ENCODE measurements at regions not wholly inside any gene's neighbourhood (a gene's known extent, or its start where the extent isn't known, plus 50 kb on each side); places are given as distances from the start of the nearest gene placed in this dataset.

DNA sequence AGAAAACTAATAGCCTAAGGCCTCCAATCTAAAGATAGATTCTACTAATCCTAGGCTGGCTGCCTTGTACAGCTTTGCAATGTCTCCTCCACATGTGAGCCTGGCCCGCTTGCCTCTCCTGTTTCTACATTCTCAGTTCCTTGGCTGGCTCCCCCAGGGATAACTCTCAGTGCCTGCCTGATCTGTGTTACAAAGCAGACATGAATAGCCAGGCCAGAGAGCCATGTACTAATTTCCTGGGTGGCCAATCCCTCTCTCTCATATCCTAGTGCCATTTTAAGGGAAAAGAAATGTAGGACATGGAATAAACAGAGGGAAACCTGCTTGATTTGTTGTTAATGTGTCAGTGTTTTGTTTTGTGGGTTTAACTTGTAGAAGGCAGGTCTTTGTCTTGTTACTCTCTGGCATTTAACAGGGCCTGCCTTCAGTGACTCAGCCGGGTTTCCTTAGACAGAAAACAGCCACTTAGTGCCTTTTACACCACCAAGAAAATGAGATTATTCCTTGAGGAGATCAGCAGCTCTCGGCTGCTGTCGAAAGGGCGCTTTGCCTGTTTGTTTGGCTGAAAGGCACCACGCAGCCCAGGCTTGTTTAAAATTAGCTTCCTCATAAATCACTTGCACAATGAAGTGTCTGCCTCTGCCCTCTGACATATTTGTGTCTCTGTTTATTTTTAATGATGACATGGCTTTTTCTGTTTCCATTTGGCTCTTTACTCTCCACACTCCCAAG is 702.7 kb downstream of the MAFB start:
- H2AFZ ChIP-seq = peak overlapping the region; percentile 88
- H4K20me1 ChIP-seq (replicated peaks; ENCODE audit: insufficient read depth) = no peaks in the 10 kb centered on the region
- peak overlapping the region; percentile 85 for H3K27ac Mint-ChIP-seq
- H3K4me2 ChIP-seq = no peak overlapping the region
- no peak overlapping the region for H3K4me3 ChIP-seq
- no peaks in the 10 kb centered on the region; the same call in 1 of the 2 replicates for H3K36me3 ChIP-seq (ENCODE audit: insufficient read depth)
- no peaks in the 10 kb centered on the region for H3F3A ChIP-seq (replicated peaks; ENCODE audit: low read depth)
- TF ChIP-seq CREB1 (CRISPR knock-in tag; IDR thresholded peaks at IDR 0.05; ENCODE audit: low read depth) (no peak), STAT1 (IDR thresholded peaks at IDR 0.05; ENCODE audit: unreplicated experiment) (no peak), ZNF331 (CRISPR knock-in tag; IDR thresholded peaks at IDR 0.05; ENCODE audit: low read depth) (no peak), POLR2AphosphoS5 (IDR thresholded peaks at IDR 0.05; ENCODE audit: low read depth) (no peak), NANOG (IDR thresholded peaks at IDR 0.05; ENCODE audit: borderline replicate concordance) (no peak), EZH2phosphoT487 (IDR thresholded peaks at IDR 0.05; ENCODE audit: unreplicated experiment) (no peak), EZH2 (IDR thresholded peaks at IDR 0.05; ENCODE audit: low read depth, unreplicated experiment) (no peak)
- TF ChIP-seq, protein P1, sequence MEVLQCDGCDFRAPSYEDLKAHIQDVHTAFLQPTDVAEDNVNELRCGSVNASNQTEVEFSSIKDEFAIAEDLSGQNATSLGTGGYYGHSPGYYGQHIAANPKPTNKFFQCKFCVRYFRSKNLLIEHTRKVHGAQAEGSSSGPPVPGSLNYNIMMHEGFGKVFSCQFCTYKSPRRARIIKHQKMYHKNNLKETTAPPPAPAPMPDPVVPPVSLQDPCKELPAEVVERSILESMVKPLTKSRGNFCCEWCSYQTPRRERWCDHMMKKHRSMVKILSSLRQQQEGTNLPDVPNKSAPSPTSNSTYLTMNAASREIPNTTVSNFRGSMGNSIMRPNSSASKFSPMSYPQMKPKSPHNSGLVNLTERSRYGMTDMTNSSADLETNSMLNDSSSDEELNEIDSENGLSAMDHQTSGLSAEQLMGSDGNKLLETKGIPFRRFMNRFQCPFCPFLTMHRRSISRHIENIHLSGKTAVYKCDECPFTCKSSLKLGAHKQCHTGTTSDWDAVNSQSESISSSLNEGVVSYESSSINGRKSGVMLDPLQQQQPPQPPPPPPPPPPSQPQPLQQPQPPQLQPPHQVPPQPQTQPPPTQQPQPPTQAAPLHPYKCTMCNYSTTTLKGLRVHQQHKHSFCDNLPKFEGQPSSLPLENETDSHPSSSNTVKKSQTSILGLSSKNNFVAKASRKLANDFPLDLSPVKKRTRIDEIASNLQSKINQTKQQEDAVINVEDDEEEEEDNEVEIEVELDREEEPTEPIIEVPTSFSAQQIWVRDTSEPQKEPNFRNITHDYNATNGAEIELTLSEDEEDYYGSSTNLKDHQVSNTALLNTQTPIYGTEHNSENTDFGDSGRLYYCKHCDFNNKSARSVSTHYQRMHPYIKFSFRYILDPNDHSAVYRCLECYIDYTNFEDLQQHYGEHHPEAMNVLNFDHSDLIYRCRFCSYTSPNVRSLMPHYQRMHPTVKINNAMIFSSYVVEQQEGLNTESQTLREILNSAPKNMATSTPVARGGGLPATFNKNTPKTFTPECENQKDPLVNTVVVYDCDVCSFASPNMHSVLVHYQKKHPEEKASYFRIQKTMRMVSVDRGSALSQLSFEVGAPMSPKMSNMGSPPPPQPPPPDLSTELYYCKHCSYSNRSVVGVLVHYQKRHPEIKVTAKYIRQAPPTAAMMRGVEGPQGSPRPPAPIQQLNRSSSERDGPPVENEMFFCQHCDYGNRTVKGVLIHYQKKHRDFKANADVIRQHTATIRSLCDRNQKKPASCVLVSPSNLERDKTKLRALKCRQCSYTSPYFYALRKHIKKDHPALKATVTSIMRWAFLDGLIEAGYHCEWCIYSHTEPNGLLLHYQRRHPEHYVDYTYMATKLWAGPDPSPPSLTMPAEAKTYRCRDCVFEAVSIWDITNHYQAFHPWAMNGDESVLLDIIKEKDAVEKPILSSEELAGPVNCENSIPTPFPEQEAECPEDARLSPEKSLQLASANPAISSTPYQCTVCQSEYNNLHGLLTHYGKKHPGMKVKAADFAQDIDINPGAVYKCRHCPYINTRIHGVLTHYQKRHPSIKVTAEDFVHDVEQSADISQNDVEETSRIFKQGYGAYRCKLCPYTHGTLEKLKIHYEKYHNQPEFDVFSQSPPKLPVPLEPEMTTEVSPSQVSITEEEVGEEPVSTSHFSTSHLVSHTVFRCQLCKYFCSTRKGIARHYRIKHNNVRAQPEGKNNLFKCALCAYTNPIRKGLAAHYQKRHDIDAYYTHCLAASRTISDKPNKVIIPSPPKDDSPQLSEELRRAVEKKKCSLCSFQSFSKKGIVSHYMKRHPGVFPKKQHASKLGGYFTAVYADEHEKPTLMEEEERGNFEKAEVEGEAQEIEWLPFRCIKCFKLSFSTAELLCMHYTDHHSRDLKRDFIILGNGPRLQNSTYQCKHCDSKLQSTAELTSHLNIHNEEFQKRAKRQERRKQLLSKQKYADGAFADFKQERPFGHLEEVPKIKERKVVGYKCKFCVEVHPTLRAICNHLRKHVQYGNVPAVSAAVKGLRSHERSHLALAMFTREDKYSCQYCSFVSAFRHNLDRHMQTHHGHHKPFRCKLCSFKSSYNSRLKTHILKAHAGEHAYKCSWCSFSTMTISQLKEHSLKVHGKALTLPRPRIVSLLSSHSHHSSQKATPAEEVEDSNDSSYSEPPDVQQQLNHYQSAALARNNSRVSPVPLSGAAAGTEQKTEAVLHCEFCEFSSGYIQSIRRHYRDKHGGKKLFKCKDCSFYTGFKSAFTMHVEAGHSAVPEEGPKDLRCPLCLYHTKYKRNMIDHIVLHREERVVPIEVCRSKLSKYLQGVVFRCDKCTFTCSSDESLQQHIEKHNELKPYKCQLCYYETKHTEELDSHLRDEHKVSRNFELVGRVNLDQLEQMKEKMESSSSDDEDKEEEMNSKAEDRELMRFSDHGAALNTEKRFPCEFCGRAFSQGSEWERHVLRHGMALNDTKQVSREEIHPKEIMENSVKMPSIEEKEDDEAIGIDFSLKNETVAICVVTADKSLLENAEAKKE (CRISPR knock-in tag; IDR thresholded peaks at IDR 0.05) = no peak
- TF ChIP-seq, protein P2, sequence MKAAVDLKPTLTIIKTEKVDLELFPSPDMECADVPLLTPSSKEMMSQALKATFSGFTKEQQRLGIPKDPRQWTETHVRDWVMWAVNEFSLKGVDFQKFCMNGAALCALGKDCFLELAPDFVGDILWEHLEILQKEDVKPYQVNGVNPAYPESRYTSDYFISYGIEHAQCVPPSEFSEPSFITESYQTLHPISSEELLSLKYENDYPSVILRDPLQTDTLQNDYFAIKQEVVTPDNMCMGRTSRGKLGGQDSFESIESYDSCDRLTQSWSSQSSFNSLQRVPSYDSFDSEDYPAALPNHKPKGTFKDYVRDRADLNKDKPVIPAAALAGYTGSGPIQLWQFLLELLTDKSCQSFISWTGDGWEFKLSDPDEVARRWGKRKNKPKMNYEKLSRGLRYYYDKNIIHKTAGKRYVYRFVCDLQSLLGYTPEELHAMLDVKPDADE (IDR thresholded peaks at IDR 0.05) = no peak
- H3K27me3 Mint-ChIP-seq (ENCODE audit: insufficient read depth, low read depth, poor library complexity) = peaks cover 1% of the 10 kb centered on the region
- no peaks in the 10 kb centered on the region for H3K79me2 ChIP-seq (replicated peaks; ENCODE audit: insufficient read depth)
- peaks cover 16% of the 10 kb centered on the region for H3K4me1 Mint-ChIP-seq
- peaks cover 6% of the 10 kb centered on the region; the same call in 2 of the 3 replicates for H3K36me3 Mint-ChIP-seq (ENCODE audit: low read depth)
- H3K9me2 ChIP-seq (ENCODE audit: insufficient read depth) = no peaks in the 10 kb centered on the region
- H3K27ac ChIP-seq (ENCODE audit: low read depth) = peak overlapping the region; percentile 78; the same call in 1 of the 2 replicates
- H3K27me3 ChIP-seq (ENCODE audit: insufficient read depth) = no peaks in the 10 kb centered on the region
- H3K4me1 ChIP-seq (ENCODE audit: insufficient read depth) = peaks cover 10% of the 10 kb centered on the region; the same call in 1 of the 2 replicates
- no peak overlapping the region for H3K4me3 Mint-ChIP-seq
- peak; percentile 36 for DNase-seq (ENCODE audit: low spot score)
- ATAC-seq = peak; percentile 95
- H3K9me3 Mint-ChIP-seq = peaks cover 6% of the 10 kb centered on the region; the same call in 2 of the 3 replicates
